Kidney tubule cell (primary cell): ENCODE measurements at regions not wholly inside any gene's neighbourhood (a gene's known extent, or its start where the extent isn't known, plus 50 kb on each side); places are given as distances from the start of the nearest gene placed in this dataset.

Source experiments
- DNase-seq: peaks from one replicate; pipeline ENCODE4 v3.0.0-alpha.2; 2018; ENCODE audit warnings: low spot score

- no peak for DNase-seq
These were observed 119.1 kb downstream of the NDUFA10 start for GRCh38 chr2:239905884-239906654.

GRCh38 chr2:239905306-239905705 lies 119.8 kb downstream of the NDUFA10 start:
- DNase-seq = no peak

GRCh38 chr2:239904496-239904895 lies 120.6 kb downstream of the NDUFA10 start:
- no peak for DNase-seq

- no peak for DNase-seq
These were observed 121.3 kb downstream of the NDUFA10 start for GRCh38 chr2:239903803-239904202.

- no peak for DNase-seq
These were observed 121.9 kb downstream of the NDUFA10 start for GRCh38 chr2:239903210-239903609.

- DNase-seq = no peak
These were observed 122.4 kb downstream of the NDUFA10 start for GRCh38 chr2:239902749-239903201.

- no peak for DNase-seq
These were observed 126.7 kb downstream of the NDUFA10 start for GRCh38 chr2:239898292-239898925.

GRCh38 chr2:239897596-239898235 lies 127.4 kb downstream of the NDUFA10 start:
- DNase-seq = no peak

- no peak for DNase-seq
These were observed 129.1 kb downstream of the NDUFA10 start for GRCh38 chr2:239896075-239896474.

GRCh38 chr2:239895669-239896068 lies 129.5 kb downstream of the NDUFA10 start:
- DNase-seq = no peak

GRCh38 chr2:239895116-239895515 lies 130.0 kb downstream of the NDUFA10 start:
- DNase-seq = no peak

- no peak for DNase-seq
These were observed 130.9 kb downstream of the NDUFA10 start for GRCh38 chr2:239894276-239894675.

- DNase-seq = no peak
These were observed 132.0 kb downstream of the NDUFA10 start for GRCh38 chr2:239893236-239893515.

- no peak for DNase-seq
These were observed 132.5 kb downstream of the NDUFA10 start for GRCh38 chr2:239892441-239893235.

- DNase-seq = no peak
These were observed 133.4 kb downstream of the NDUFA10 start for GRCh38 chr2:239891698-239892097.

GRCh38 chr2:239890206-239890746 lies 134.9 kb downstream of the NDUFA10 start:
- no peak for DNase-seq

GRCh38 chr2:239889641-239890121 lies 135.5 kb downstream of the NDUFA10 start:
- no peak for DNase-seq

GRCh38 chr2:239887604-239888003 lies 137.5 kb downstream of the NDUFA10 start:
- no peak for DNase-seq

GRCh38 chr2:239886781-239887180 lies 138.4 kb downstream of the NDUFA10 start:
- no peak for DNase-seq

GRCh38 chr2:239884875-239885274 lies 140.3 kb downstream of the NDUFA10 start:
- no peak for DNase-seq

- no peak for DNase-seq
These were observed 141.1 kb downstream of the NDUFA10 start for GRCh38 chr2:239884051-239884405.
